Esophagus squamous epithelium (tissue), 4 donors: ENCODE measurements at regions not wholly inside any gene's neighbourhood (a gene's known extent, or its start where the extent isn't known, plus 50 kb on each side); places are given as distances from the start of the nearest gene placed in this dataset.

Experiments used
- CTCF ChIP-seq, 6 experiments: fragments of 450-650 bp in 4 of 6; fragments of 200-600 bp in 2 of 6; sonication (generic) in 2 of 6; IDR thresholded peaks; one replicate each; pipeline ENCODE4 v1.5.1; 2016 to 2019; ENCODE audit warnings: antibody characterized with exemption in 6 of 6, mild to moderate bottlenecking in 4 of 6, moderate library complexity in 4 of 6
- POLR2A ChIP-seq, 4 donors: fragments of 450-650 bp; IDR thresholded peaks; one replicate each; pipeline ENCODE4 v1.6.1; 2017; ENCODE audit warnings: antibody characterized with exemption in 4 of 4, mild to moderate bottlenecking in 4 of 4, moderate library complexity in 3 of 4

- TF ChIP-seq POLR2A (IDR thresholded peaks at IDR 0.05) = no peak
- no peak for TF ChIP-seq CTCF (IDR thresholded peaks at IDR 0.05)
Observed at GRCh38 chr21:16059981-16060380, 330.2 kb downstream of the USP25 start.
